ENCODE measurements at regions not wholly inside any gene's neighbourhood (a gene's known extent, or its start where the extent isn't known, plus 50 kb on each side); places are given as distances from the start of the nearest gene placed in this dataset.

DNA sequence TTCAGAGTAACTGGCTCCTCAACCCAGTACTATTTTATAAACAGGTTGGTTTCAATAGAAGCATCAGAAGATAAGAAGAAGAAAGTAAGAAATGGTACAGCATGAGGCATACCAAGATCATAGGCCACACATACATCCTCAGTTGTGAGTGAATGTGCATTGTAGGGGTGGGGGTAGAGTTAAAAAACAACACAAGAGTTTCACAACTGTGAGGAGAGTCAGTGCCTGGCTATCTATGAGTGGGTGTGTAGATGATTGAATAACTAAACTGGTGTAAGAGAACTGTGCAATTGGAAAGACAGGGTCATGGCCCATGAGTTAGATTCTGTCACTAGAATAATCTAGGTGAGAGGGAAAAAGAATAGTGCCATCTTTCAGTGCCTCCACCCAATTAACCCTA, 748.2 kb upstream of the ACVR2A start:
- TF ChIP-seq, protein P1, sequence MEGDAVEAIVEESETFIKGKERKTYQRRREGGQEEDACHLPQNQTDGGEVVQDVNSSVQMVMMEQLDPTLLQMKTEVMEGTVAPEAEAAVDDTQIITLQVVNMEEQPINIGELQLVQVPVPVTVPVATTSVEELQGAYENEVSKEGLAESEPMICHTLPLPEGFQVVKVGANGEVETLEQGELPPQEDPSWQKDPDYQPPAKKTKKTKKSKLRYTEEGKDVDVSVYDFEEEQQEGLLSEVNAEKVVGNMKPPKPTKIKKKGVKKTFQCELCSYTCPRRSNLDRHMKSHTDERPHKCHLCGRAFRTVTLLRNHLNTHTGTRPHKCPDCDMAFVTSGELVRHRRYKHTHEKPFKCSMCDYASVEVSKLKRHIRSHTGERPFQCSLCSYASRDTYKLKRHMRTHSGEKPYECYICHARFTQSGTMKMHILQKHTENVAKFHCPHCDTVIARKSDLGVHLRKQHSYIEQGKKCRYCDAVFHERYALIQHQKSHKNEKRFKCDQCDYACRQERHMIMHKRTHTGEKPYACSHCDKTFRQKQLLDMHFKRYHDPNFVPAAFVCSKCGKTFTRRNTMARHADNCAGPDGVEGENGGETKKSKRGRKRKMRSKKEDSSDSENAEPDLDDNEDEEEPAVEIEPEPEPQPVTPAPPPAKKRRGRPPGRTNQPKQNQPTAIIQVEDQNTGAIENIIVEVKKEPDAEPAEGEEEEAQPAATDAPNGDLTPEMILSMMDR (IDR thresholded peaks at IDR 0.05; ENCODE audit: insufficient read depth, low read depth, low read length): no peak
- TF ChIP-seq EZH2 (IDR thresholded peaks at IDR 0.05; ENCODE audit: insufficient read depth, low read length): no peak
- no peak overlapping the region for H3K4me3 ChIP-seq (ENCODE audit: insufficient read depth, low read depth, low read length)
- Mint-ChIP-seq H3K36me3 (ENCODE audit: low read depth, unreplicated experiment) (no peaks in the 10 kb centered on the region), H3K4me3 (ENCODE audit: unreplicated experiment) (no peak overlapping the region), H3K9me3 (ENCODE audit: unreplicated experiment) (peaks cover 4% of the 10 kb centered on the region), H3K27ac (ENCODE audit: unreplicated experiment) (no peak overlapping the region), H3K4me1 (ENCODE audit: low read depth, unreplicated experiment) (peaks cover 16% of the 10 kb centered on the region), H3K27me3 (ENCODE audit: low read depth, unreplicated experiment) (peaks cover 4% of the 10 kb centered on the region)
- H4K20me1 ChIP-seq (ENCODE audit: insufficient read depth, low read length): no peaks in the 10 kb centered on the region
- H3K4me2 ChIP-seq (ENCODE audit: low read length): no peak overlapping the region
- FAIRE-seq (no peak), DNase-seq (ENCODE audit: low read depth) (no peak)
- no peaks in the 10 kb centered on the region for H3K9me3 ChIP-seq (ENCODE audit: insufficient read depth, low read depth, low read length)
- H3K4me1 ChIP-seq (ENCODE audit: insufficient read depth, low read length): no peaks in the 10 kb centered on the region
- no peaks in the 10 kb centered on the region for H3K27me3 ChIP-seq (ENCODE audit: insufficient read depth, low read length)
- H3K27ac ChIP-seq (ENCODE audit: low read depth, low read length): no peak overlapping the region
- H3K36me3 ChIP-seq (ENCODE audit: insufficient read depth, low read length): no peaks in the 10 kb centered on the region
- H3K9ac ChIP-seq (ENCODE audit: low read length): no peak overlapping the region
- no peaks in the 10 kb centered on the region for H3K79me2 ChIP-seq (ENCODE audit: insufficient read depth, low read length)
- H2AFZ ChIP-seq (ENCODE audit: low read depth, low read length): no peak overlapping the region

DNA sequence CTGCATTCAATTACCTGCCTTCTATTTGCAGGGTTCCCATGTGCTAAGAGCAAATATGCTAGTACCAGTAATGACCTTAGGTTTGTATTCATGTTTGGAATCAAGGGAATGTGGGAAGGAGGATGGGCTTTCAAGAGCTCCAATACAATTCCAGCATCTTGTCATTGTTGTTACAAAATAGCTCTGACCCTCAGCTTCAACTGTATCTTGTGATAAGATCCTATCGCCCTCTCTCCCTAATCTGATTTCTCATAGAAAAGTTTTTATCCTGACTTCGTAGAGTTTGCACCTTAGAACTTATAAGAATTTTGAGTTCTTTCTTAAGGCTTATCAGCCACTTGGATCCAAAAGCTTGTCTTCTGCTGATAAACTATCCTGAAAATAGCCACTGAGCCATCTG, 749.5 kb upstream of the ACVR2A start:
- Histone ChIP-seq H3K4me3 (ENCODE audit: insufficient read depth, low read depth, low read length) (no peak overlapping the region), H3K4me1 (ENCODE audit: insufficient read depth, low read length) (no peaks in the 10 kb centered on the region), H3K9ac (ENCODE audit: low read length) (no peak overlapping the region), H3K36me3 (ENCODE audit: insufficient read depth, low read length) (no peaks in the 10 kb centered on the region), H3K27me3 (ENCODE audit: insufficient read depth, low read length) (no peaks in the 10 kb centered on the region), H3K27ac (ENCODE audit: low read depth, low read length) (no peak overlapping the region), H3K4me2 (ENCODE audit: low read length) (no peak overlapping the region), H2AFZ (ENCODE audit: low read depth, low read length) (no peak overlapping the region), H4K20me1 (ENCODE audit: insufficient read depth, low read length) (no peaks in the 10 kb centered on the region), H3K79me2 (ENCODE audit: insufficient read depth, low read length) (no peaks in the 10 kb centered on the region), H3K9me3 (ENCODE audit: insufficient read depth, low read depth, low read length) (no peaks in the 10 kb centered on the region)
- Mint-ChIP-seq H3K9me3 (ENCODE audit: unreplicated experiment) (peaks cover 4% of the 10 kb centered on the region), H3K27me3 (ENCODE audit: low read depth, unreplicated experiment) (peaks cover 4% of the 10 kb centered on the region), H3K4me3 (ENCODE audit: unreplicated experiment) (no peak overlapping the region), H3K27ac (ENCODE audit: unreplicated experiment) (no peak overlapping the region), H3K36me3 (ENCODE audit: low read depth, unreplicated experiment) (no peaks in the 10 kb centered on the region), H3K4me1 (ENCODE audit: low read depth, unreplicated experiment) (peaks cover 11% of the 10 kb centered on the region)
- no peak for FAIRE-seq
- no peak for DNase-seq (ENCODE audit: low read depth)
- TF ChIP-seq, protein P1 (IDR thresholded peaks at IDR 0.05; ENCODE audit: insufficient read depth, low read depth, low read length): no peak
- TF ChIP-seq EZH2 (IDR thresholded peaks at IDR 0.05; ENCODE audit: insufficient read depth, low read length): no peak

DNA sequence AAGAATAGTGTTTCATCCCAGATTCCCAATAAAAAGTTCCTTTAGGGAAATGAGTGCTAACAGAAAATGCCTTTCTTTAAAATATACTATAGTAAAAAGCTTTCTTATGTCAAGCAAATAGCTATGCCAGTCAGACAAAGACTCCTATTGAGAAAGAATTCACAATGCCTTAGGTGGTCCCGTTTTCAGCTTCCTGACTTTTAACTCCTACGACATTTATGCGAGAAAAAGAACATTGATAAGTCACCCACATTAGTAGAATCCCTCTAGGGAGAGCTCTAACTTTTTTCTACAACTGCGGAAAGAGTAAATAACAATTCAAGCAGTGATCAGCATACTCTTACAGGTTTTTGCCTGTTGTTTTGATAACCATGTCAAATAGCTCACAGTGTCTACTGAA, 750.8 kb upstream of the ACVR2A start:
- FAIRE-seq (no peak), DNase-seq (ENCODE audit: low read depth) (no peak)
- Histone ChIP-seq H3K9ac (ENCODE audit: low read length) (no peak overlapping the region), H3K27ac (ENCODE audit: low read depth, low read length) (no peak overlapping the region), H4K20me1 (ENCODE audit: insufficient read depth, low read length) (no peaks in the 10 kb centered on the region), H3K9me3 (ENCODE audit: insufficient read depth, low read depth, low read length) (no peaks in the 10 kb centered on the region), H3K4me1 (ENCODE audit: insufficient read depth, low read length) (no peaks in the 10 kb centered on the region), H2AFZ (ENCODE audit: low read depth, low read length) (no peak overlapping the region), H3K36me3 (ENCODE audit: insufficient read depth, low read length) (no peaks in the 10 kb centered on the region), H3K27me3 (ENCODE audit: insufficient read depth, low read length) (no peaks in the 10 kb centered on the region), H3K79me2 (ENCODE audit: insufficient read depth, low read length) (no peaks in the 10 kb centered on the region), H3K4me2 (ENCODE audit: low read length) (no peak overlapping the region), H3K4me3 (ENCODE audit: insufficient read depth, low read depth, low read length) (no peak overlapping the region)
- Mint-ChIP-seq H3K4me3 (ENCODE audit: unreplicated experiment) (no peak overlapping the region), H3K36me3 (ENCODE audit: low read depth, unreplicated experiment) (no peaks in the 10 kb centered on the region), H3K27ac (ENCODE audit: unreplicated experiment) (no peak overlapping the region), H3K9me3 (ENCODE audit: unreplicated experiment) (peaks cover 4% of the 10 kb centered on the region), H3K4me1 (ENCODE audit: low read depth, unreplicated experiment) (peaks cover 7% of the 10 kb centered on the region), H3K27me3 (ENCODE audit: low read depth, unreplicated experiment) (peaks cover 5% of the 10 kb centered on the region)
- TF ChIP-seq EZH2 (IDR thresholded peaks at IDR 0.05; ENCODE audit: insufficient read depth, low read length): no peak
- TF ChIP-seq, protein P1 (IDR thresholded peaks at IDR 0.05; ENCODE audit: insufficient read depth, low read depth, low read length): no peak

Measured in astrocyte (in vitro differentiated cells and primary cell).